DND-41 (cell line): ENCODE measurements at regions not wholly inside any gene's neighbourhood (a gene's known extent, or its start where the extent isn't known, plus 50 kb on each side); places are given as distances from the start of the nearest gene placed in this dataset.
A peak's percentile ranks its signal among the peaks of the same experiment; 100 is the strongest.

Source experiments
- ATAC-seq: fragments of 200-7000 bp; cut with Tn5 transposase; 3 replicates; pipeline ENCODE4 v1.9.1; 2021; ENCODE audit warnings: low read depth; ENCODE audit not compliant: insufficient read depth
- DNase-seq: peaks from one replicate; pipeline ENCODE4 v3.0.0-alpha.2; 2020
- H2AFZ ChIP-seq: 2 replicates; pipeline ENCODE4 v1.6.0; 2012; ENCODE audit warnings: low read depth, low read length
- H3K27ac ChIP-seq: 2 replicates; pipeline ENCODE4 v1.5.1; 2012; ENCODE audit warnings: low read length, inconsistent platforms
- H3K27me3 ChIP-seq: fragments of 200-600 bp; sonication (generic); 2 replicates; pipeline ENCODE4 v1.6.0; 2012; ENCODE audit warnings: low read length, mild to moderate bottlenecking, inconsistent platforms; ENCODE audit not compliant: insufficient read depth, poor library complexity
- H3K36me3 ChIP-seq: 2 replicates; pipeline ENCODE4 v1.5.1; 2012; ENCODE audit warnings: low read length, inconsistent platforms; ENCODE audit not compliant: insufficient read depth
- H3K4me1 ChIP-seq: 2 replicates; pipeline ENCODE4 v1.5.1; 2012; ENCODE audit warnings: mild to moderate bottlenecking, low read length; ENCODE audit not compliant: insufficient read depth
- H3K4me2 ChIP-seq: 2 replicates; pipeline ENCODE4 v1.6.0; 2012; ENCODE audit warnings: mild to moderate bottlenecking, moderate library complexity, low read length, inconsistent platforms; ENCODE audit not compliant: insufficient read depth
- H3K4me3 ChIP-seq, 2 experiments: fragments of 200-600 bp in 1 of 2; shearing (Covaris generic) in 1 of 2; 2 replicates each; pipeline ENCODE4 v1.5.1; 2012 to 2016; ENCODE audit warnings: inconsistent platforms in 2 of 2, low read length in 2 of 2, mild to moderate bottlenecking in 2 of 2, low read depth in 1 of 2, moderate library complexity in 1 of 2
- H3K79me2 ChIP-seq: 2 replicates; pipeline ENCODE4 v1.6.0; 2012; ENCODE audit warnings: low read length, inconsistent platforms; ENCODE audit not compliant: insufficient read depth
- H3K9ac ChIP-seq: 2 replicates; pipeline ENCODE4 v1.6.0; 2012; ENCODE audit warnings: low read depth, mild to moderate bottlenecking, inconsistent platforms, low read length, moderate library complexity
- H3K9me3 ChIP-seq: 2 replicates; pipeline ENCODE4 v1.5.1; 2012; ENCODE audit warnings: low read length, moderate library complexity, mild to moderate bottlenecking, inconsistent platforms; ENCODE audit not compliant: insufficient read depth, severe bottlenecking
- H4K20me1 ChIP-seq: 2 replicates; pipeline ENCODE4 v1.6.0; 2012; ENCODE audit warnings: low read length; ENCODE audit not compliant: insufficient read depth
- EZH2 ChIP-seq: IDR thresholded peaks from 3 replicates; pipeline ENCODE4 v1.6.1; 2012; ENCODE audit warnings: borderline replicate concordance, low read depth, mild to moderate bottlenecking, moderate library complexity, low read length, inconsistent platforms; ENCODE audit not compliant: severe bottlenecking
- TF ChIP-seq, protein P1 (sequence below): IDR thresholded peaks from 2 replicates; pipeline ENCODE4 v1.5.1; 2012; ENCODE audit warnings: borderline replicate concordance, low read length, moderate library complexity, mild to moderate bottlenecking; ENCODE audit not compliant: poor library complexity, severe bottlenecking; ENCODE audit errors: extremely low read depth

DNA sequence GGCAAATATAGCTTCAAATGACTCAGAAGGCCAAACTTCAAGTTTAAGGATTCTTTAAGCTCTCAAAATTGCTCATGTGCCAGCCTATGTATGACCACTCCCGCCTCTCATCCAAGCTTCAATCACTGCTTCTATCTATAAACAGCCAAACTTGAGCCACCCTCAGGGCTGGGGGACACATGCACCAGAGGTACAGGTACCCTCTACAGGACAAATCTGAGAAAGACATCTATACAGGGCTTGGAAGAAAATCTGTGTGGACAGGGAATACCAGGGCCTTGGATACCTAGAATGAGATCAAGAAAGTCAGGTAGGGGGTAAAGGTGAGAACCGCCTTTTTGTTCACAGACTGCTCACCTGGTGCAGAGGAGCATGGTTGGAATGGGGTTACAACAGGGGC lies 217.9 kb downstream of the ATPSCKMT start:
- H3K4me3 ChIP-seq: no peak overlapping the region
- H2AFZ ChIP-seq: no peak overlapping the region
- no peak for DNase-seq
- no peak overlapping the region for H3K9ac ChIP-seq
- H3K27ac ChIP-seq: no peak overlapping the region
- ATAC-seq: no peak
- no peaks in the 10 kb centered on the region for H3K27me3 ChIP-seq
- no peaks in the 10 kb centered on the region for H3K79me2 ChIP-seq
- no peak for TF ChIP-seq EZH2
- TF ChIP-seq, protein P1, sequence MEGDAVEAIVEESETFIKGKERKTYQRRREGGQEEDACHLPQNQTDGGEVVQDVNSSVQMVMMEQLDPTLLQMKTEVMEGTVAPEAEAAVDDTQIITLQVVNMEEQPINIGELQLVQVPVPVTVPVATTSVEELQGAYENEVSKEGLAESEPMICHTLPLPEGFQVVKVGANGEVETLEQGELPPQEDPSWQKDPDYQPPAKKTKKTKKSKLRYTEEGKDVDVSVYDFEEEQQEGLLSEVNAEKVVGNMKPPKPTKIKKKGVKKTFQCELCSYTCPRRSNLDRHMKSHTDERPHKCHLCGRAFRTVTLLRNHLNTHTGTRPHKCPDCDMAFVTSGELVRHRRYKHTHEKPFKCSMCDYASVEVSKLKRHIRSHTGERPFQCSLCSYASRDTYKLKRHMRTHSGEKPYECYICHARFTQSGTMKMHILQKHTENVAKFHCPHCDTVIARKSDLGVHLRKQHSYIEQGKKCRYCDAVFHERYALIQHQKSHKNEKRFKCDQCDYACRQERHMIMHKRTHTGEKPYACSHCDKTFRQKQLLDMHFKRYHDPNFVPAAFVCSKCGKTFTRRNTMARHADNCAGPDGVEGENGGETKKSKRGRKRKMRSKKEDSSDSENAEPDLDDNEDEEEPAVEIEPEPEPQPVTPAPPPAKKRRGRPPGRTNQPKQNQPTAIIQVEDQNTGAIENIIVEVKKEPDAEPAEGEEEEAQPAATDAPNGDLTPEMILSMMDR: no peak
- H3K9me3 ChIP-seq: no peaks in the 10 kb centered on the region
- no peaks in the 10 kb centered on the region for H3K4me1 ChIP-seq
- no peaks in the 10 kb centered on the region for H3K36me3 ChIP-seq
- H3K4me2 ChIP-seq: no peak overlapping the region
- no peaks in the 10 kb centered on the region for H4K20me1 ChIP-seq

DNA sequence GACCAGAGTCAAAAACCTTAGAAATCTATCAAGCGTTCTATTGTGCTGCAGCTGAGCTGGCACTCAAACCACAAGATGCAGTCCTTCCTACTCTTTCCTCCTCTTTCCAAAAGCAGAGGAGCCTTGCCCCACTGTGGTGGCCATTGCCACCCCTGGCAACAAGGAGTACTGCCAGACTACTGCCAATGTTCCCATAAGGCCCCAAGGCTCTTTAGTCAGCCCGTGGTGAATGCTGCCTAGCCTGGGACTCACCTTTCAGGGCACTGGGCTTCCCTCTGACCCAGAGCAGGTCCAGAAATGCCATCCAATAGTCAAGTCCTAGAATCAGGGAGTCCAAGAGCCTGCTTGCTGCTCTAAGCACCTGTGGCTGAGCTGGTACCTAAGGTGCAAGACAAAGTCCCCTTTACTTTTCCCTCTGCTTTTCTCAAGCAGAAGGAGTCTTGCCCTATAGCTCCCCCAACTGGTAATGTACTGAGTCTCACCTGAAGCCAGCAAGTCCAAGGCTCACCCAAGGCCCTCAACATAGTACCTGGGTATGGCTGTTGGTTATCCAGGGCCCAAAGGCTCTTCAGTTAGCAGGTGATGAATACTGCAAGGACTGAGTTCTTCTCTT lies 219.4 kb downstream of the ATPSCKMT start:
- Histone ChIP-seq H3K4me2 (no peak overlapping the region), H4K20me1 (no peaks in the 10 kb centered on the region), H3K4me1 (no peaks in the 10 kb centered on the region), H3K79me2 (no peaks in the 10 kb centered on the region), H3K4me3 (no peak overlapping the region), H2AFZ (no peak overlapping the region), H3K27ac (no peak overlapping the region), H3K9me3 (no peaks in the 10 kb centered on the region), H3K27me3 (no peaks in the 10 kb centered on the region), H3K9ac (no peak overlapping the region), H3K36me3 (no peaks in the 10 kb centered on the region)
- TF ChIP-seq, protein P1: peak; percentile 34
- TF ChIP-seq EZH2: no peak
- ATAC-seq (no peak), DNase-seq (no peak)

- DNase-seq: no peak
- H3K27ac ChIP-seq: no peak overlapping the region
- ATAC-seq: no peak
Observed at GRCh38 chr5:10023494-10023893, 226.2 kb downstream of the ATPSCKMT start.

More at GRCh38 chr5:10023494-10023893, 226.2 kb downstream of the ATPSCKMT start:
- H3K79me2 ChIP-seq: no peaks in the 10 kb centered on the region
- TF ChIP-seq, protein P1: no peak
- TF ChIP-seq EZH2: no peak
- no peaks in the 10 kb centered on the region for H3K9me3 ChIP-seq
- no peak overlapping the region for H3K4me2 ChIP-seq
- H3K36me3 ChIP-seq: no peaks in the 10 kb centered on the region
- no peaks in the 10 kb centered on the region for H3K27me3 ChIP-seq
- no peak overlapping the region for H3K9ac ChIP-seq
- no peaks in the 10 kb centered on the region for H4K20me1 ChIP-seq
- H3K4me1 ChIP-seq: no peaks in the 10 kb centered on the region
- no peak overlapping the region for H2AFZ ChIP-seq
- no peak overlapping the region for H3K4me3 ChIP-seq
